ENCODE measurements at regions not wholly inside any gene's neighbourhood (a gene's known extent, or its start where the extent isn't known, plus 50 kb on each side); places are given as distances from the start of the nearest gene placed in this dataset.
"Not testable (repeated sequence)": the region's sequence is repeated elsewhere in the genome, so short reads cannot be mapped to it uniquely, and the experiment has no call there.

- not testable (repeated sequence) for TF ChIP-seq EZH2 (IDR thresholded peaks at IDR 0.05); POLR2AphosphoS5 (IDR thresholded peaks at IDR 0.05; ENCODE audit: borderline replicate concordance, low read depth, low read length); FOXP2 (optimal IDR thresholded peaks at IDR 0.05; ENCODE audit: control extremely low read depth, extremely low read length, insufficient read depth)
Observed at GRCh38 chr4:175336570-175336969, 418.4 kb downstream of the ADAM29 start.

All from SK-N-MC (cell line).